Midbrain (tissue), 1 donor: ENCODE measurements at regions not wholly inside any gene's neighbourhood (a gene's known extent, or its start where the extent isn't known, plus 50 kb on each side); places are given as distances from the start of the nearest gene placed in this dataset.

ENCODE experiments used
- DNase-seq: peaks from one replicate; lab custom pipeline; 2025; lab: John Stamatoyannopoulos, UW

GRCh38 chr12:124413401-124413800, 118.5 kb downstream of the RFLNA start:
- peak; percentile 71 for DNase-seq

GRCh38 chr12:124412646-124413015, 117.7 kb downstream of the RFLNA start:
- DNase-seq: no peak

GRCh38 chr12:124411953-124412645, 117.2 kb downstream of the RFLNA start:
- DNase-seq: no peak

GRCh38 chr12:124411281-124411878, 116.5 kb downstream of the RFLNA start:
- DNase-seq: no peak

GRCh38 chr12:124410354-124411175, 115.7 kb downstream of the RFLNA start:
- DNase-seq: no peak

GRCh38 chr12:124408822-124409517, 114.1 kb downstream of the RFLNA start:
- no peak for DNase-seq

GRCh38 chr12:124407074-124407473, 112.2 kb downstream of the RFLNA start:
- DNase-seq: no peak

- no peak for DNase-seq
Observed at GRCh38 chr12:124406043-124406442, 111.2 kb downstream of the RFLNA start.

GRCh38 chr12:124405592-124405991, 110.7 kb downstream of the RFLNA start:
- DNase-seq: no peak

GRCh38 chr12:124405151-124405550, 110.3 kb downstream of the RFLNA start:
- no peak for DNase-seq

- no peak for DNase-seq
Observed at GRCh38 chr12:124404162-124404784, 109.4 kb downstream of the RFLNA start.

- no peak for DNase-seq
Observed at GRCh38 chr12:124403273-124403672, 108.4 kb downstream of the RFLNA start.

- no peak for DNase-seq
Observed at GRCh38 chr12:124402248-124403066, 107.6 kb downstream of the RFLNA start.

- DNase-seq: no peak
Observed at GRCh38 chr12:124401704-124402221, 106.9 kb downstream of the RFLNA start.

- DNase-seq: no peak
Observed at GRCh38 chr12:124400124-124400523, 105.2 kb downstream of the RFLNA start.

GRCh38 chr12:124399622-124400021, 104.7 kb downstream of the RFLNA start:
- no peak for DNase-seq

GRCh38 chr12:124398578-124399227, 103.8 kb downstream of the RFLNA start:
- DNase-seq: no peak

GRCh38 chr12:124397807-124398577, 103.1 kb downstream of the RFLNA start:
- no peak for DNase-seq

- DNase-seq: no peak
Observed at GRCh38 chr12:124397399-124397679, 102.4 kb downstream of the RFLNA start.
